HPDE6-E6E7 (cell line): ENCODE measurements at regions not wholly inside any gene's neighbourhood (a gene's known extent, or its start where the extent isn't known, plus 50 kb on each side); places are given as distances from the start of the nearest gene placed in this dataset.
"Not testable (repeated sequence)": the region's sequence is repeated elsewhere in the genome, so short reads cannot be mapped to it uniquely, and the experiment has no call there.

Experiments
- DNase-seq: peaks from one replicate; pipeline ENCODE4 v3.0.0; 2011; ENCODE audit warnings: missing footprints; ENCODE audit errors: extremely low spot score

DNA sequence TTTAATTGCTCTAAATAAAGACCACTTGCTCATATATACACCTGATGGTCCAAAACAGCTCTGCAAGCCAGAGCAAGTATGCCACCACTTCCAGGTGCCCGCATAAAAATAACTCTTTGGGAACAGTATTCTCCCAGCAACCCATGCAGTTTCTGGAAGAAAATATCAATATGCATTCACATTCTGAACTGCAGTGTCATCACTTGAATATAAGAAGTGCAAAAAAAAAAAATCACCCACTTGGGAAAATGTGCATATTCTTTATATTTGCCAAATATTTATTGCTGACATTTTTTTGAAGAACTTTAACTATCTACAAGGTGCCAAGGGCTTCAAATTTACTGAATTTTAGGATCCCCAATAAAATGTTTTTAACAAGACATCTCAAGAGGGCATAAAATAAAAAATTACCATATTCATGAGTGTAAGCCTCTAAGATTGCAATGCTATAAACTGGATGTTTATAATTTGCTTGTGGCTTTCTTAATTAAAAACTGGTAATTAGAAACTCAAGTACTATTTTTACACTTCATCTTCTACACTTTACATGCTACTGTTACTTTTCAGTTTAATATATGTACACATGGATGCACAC is 360.6 kb upstream of the HNRNPA3 start:
- no peak for DNase-seq

GRCh38 chr2:176852667-176853066 is 359.9 kb upstream of the HNRNPA3 start:
- DNase-seq = no peak

GRCh38 chr2:176854062-176854461 is 358.5 kb upstream of the HNRNPA3 start:
- no peak for DNase-seq

DNA sequence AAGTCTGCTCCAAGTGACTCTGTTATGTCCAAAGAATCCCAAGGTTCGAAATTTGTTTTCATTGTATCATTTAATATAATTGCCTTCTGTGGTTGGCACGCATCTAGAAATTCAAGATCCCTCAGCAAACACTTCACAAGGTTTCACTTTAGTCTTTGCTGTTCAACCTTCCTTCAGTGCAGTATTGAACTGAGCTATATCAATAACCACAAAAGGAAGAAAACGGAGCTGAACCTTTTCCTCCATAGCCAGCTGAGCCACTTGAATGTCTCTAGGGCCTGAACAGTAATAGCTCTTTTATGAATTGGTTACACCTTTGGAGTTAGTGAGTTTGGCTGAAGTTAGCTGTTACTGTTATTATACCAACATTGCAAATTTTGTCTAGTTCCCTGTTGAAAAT is 357.7 kb upstream of the HNRNPA3 start:
- DNase-seq = no peak

GRCh38 chr2:176856683-176857082 is 355.9 kb upstream of the HNRNPA3 start:
- DNase-seq = no peak

- no peak for DNase-seq
These were observed 347.3 kb upstream of the HNRNPA3 start for GRCh38 chr2:176865336-176865735.

- no peak for DNase-seq
These were observed 340.2 kb upstream of the HNRNPA3 start for GRCh38 chr2:176872406-176872805.

DNA sequence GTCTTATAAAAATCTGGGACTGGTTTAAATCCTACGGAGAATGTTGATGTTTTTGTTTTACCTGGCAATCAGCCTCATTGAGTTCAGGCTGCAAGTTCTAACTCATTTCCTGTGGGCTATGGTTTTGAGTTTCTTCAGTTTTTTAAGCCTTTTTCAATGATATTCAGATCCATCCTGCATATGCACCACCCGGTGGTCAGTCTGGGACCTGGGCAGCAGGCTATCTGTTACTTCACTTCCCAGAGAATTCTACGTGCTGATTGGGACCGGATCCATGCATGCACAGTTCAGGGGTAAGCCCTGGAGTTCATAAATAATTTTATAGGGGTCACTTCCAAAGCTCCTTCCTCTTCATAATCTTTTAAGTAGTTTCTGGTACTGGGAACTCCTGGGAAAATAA is 339.2 kb upstream of the HNRNPA3 start:
- no peak for DNase-seq

GRCh38 chr2:176876493-176877103 is 336.0 kb upstream of the HNRNPA3 start:
- no peak for DNase-seq

DNA sequence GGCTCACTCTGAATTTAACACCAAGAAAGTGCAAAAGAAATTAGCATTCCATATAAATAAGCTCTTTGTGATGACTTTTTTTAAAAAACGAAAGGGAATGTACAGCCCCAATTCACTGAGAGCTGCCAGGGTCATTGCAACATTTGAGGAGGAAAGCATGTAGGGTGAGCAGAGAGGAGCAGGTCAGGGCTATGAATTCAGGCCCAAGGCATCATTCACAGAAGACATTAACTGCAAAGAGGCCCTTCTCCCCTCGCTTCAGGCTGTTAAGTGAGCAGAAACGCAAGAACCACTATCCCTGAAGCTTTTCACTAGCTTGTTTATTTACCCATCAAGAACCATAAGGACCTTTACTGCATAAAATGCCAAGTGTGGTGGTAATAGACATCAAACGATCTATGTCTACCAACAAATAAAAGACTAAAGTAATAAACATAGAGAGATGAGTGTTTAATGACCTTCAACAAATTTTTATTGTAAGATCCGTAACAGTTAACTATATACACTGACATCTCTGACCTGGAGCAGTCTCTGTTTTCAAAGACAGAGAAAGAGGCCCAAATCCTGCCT is 333.1 kb upstream of the HNRNPA3 start:
- no peak for DNase-seq

GRCh38 chr2:176882045-176882444 is 330.5 kb upstream of the HNRNPA3 start:
- DNase-seq = not testable (repeated sequence)

DNA sequence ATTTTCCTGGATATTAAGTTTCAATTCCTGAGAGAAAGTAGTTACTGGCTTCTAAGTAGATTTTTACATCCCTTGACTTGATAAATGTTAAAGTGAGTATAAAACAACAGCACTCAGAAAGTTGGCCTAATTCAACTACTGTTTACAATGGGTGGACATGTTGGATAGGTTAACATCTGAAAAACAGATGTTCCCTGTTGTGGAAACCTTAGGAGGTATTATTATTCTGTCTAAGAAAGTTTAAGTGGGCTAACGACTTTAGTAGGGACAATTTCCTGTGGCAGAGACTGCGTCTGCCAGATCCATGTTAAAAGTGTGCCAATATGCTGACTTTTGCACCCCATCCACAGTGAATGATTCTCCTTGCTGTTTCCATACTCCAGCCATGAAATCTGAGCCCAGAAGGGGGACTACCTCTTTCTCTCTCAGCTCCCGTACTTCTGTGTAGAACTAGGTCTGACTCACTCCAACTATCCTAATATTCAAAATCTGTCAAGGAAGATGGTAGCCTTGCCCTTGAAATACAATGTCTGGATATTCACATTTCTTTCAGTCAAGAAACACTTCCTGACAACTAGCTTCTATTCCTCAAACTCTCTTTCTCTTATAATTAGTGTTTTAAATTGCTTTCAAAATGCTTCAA is 327.5 kb upstream of the HNRNPA3 start:
- DNase-seq = no peak

DNA sequence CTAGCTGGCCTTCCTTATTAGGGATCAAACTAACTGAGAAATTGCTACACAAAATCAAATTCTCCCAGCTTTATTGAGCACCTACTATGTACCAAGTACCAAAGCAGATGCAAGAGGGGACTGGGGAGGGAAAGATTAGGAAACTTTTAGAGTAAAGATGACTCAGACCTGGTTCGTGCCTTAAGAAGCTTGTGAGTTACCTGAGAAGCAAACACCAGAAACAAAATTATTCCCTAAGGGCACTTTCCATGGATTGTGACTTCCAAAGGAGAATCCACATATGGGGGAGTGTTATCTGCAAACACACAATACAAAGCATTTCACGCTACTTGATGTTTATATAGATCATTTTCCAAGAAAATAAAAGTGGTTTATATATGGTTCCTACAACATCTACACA is 326.9 kb upstream of the HNRNPA3 start:
- no peak for DNase-seq

DNA sequence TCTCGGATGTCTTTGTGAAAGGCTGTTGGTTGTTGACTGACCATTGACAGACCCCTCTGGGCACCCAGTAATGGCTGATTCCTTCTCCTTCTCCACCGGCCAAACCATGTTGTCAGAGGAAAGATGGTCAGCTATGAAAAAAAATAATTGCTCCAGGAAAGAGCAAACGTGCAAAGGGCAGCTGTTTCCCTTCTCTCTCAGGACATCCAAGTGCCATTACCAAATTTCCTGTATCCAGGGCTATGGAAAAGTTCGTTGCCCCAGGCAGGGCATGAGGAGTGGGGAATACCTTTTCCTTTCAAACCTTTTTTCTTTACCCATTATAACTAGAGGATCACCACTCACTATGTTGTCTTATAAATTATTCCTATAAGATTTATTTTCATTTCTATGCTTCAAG is 321.5 kb upstream of the HNRNPA3 start:
- DNase-seq = no peak

- DNase-seq = no peak
These were observed 320.7 kb upstream of the HNRNPA3 start for GRCh38 chr2:176891857-176892256.

- DNase-seq = no peak
These were observed 319.8 kb upstream of the HNRNPA3 start for GRCh38 chr2:176892676-176893226.

GRCh38 chr2:176895158-176895557 is 317.4 kb upstream of the HNRNPA3 start:
- no peak for DNase-seq

GRCh38 chr2:176902454-176902853 is 310.1 kb upstream of the HNRNPA3 start:
- DNase-seq = no peak

- DNase-seq = not testable (repeated sequence)
These were observed 308.5 kb upstream of the HNRNPA3 start for GRCh38 chr2:176904053-176904452.

GRCh38 chr2:176907341-176907740 is 305.3 kb upstream of the HNRNPA3 start:
- DNase-seq = no peak

GRCh38 chr2:176910828-176911227 is 301.8 kb upstream of the HNRNPA3 start:
- no peak for DNase-seq

- no peak for DNase-seq
These were observed 298.6 kb upstream of the HNRNPA3 start for GRCh38 chr2:176913955-176914354.

DNA sequence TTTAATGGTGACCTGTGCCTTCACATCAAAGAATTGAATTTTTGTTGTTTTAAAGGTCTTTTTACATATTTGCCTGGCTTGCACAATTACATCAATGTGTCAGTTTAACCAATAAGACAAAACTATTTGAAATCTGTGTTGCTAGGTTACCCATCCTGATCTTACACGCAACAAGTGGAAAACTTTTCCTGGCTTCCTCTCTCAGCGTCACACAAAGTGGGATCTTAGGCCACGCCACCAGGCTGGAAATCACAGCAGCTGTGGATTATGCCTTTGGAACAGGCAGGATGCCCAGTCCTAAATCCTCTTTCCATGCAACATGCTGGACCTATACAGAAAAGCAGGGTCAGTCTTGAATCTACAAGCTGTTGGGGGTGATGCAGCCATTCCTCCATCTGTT is 298.2 kb upstream of the HNRNPA3 start:
- no peak for DNase-seq
